BJ (cell line): ENCODE measurements at regions not wholly inside any gene's neighbourhood (a gene's known extent, or its start where the extent isn't known, plus 50 kb on each side); places are given as distances from the start of the nearest gene placed in this dataset.

Experiments used
- CTCF ChIA-PET: fragments of 350-600 bp; formaldehyde crosslinking; extraction: SDS; loops from one replicate; lab custom pipeline; 2021; ENCODE audit warnings: antibody characterized with exemption, inconsistent platforms; lab: Yijun Ruan, JAX
- POLR2A ChIA-PET: fragments of 300-600 bp; sonication (Branson Sonifier 250); formaldehyde crosslinking; extraction: SDS; loops from one replicate; lab custom pipeline; 2021; ENCODE audit warnings: antibody characterized with exemption; lab: Charles Lee
- DNase-seq: peaks from one replicate; pipeline ENCODE4 v3.0.0-alpha.2; 2011; ENCODE audit warnings: low read depth
- H3K27me3 ChIP-seq: 2 replicates; pipeline ENCODE4 v1.6.0; 2011; ENCODE audit warnings: low read length; ENCODE audit not compliant: control insufficient read depth, insufficient read depth
- H3K36me3 ChIP-seq: 2 replicates; pipeline ENCODE4 v1.5.1; 2011; ENCODE audit warnings: low read length; ENCODE audit not compliant: control insufficient read depth, insufficient read depth
- H3K4me3 ChIP-seq: 2 replicates; pipeline ENCODE4 v1.5.1; 2011; ENCODE audit warnings: low read depth, mild to moderate bottlenecking, control low read depth, low read length
- CTCF ChIP-seq: IDR thresholded peaks from 2 replicates; pipeline ENCODE4 v1.5.1; 2011; ENCODE audit warnings: low read depth, mild to moderate bottlenecking, control low read depth, inconsistent platforms, low read length, moderate library complexity; ENCODE audit not compliant: insufficient read depth

GRCh38 chr5:45037927-45038326, 229.2 kb downstream of the MRPS30 start:
- Histone ChIP-seq H3K27me3 (no peaks in the 10 kb centered on the region), H3K4me3 (no peak overlapping the region), H3K36me3 (no peaks in the 10 kb centered on the region)
- TF ChIP-seq CTCF: no peak
- ChIA-PET POLR2A (no interaction called here), CTCF (interaction anchor here (0.6 to 1.8 kb wide), 3 partner anchors 8 to 12 kb away, joined by 4 read pairs; no protein-coding TSS in a partner anchor)
- DNase-seq: no peak

- Histone ChIP-seq H3K36me3 (no peaks in the 10 kb centered on the region), H3K27me3 (no peaks in the 10 kb centered on the region), H3K4me3 (no peak overlapping the region)
- no peak for DNase-seq
- POLR2A ChIA-PET: no interaction called here
- CTCF ChIA-PET: interaction anchor here (0.6 to 1.8 kb wide), 4 partner anchors 9 to 11 kb away, joined by 3 to 4 read pairs (median 4); no protein-coding TSS in a partner anchor
- peak; percentile 54 for TF ChIP-seq CTCF
Observed at GRCh38 chr5:45038366-45038987, 229.7 kb downstream of the MRPS30 start.

GRCh38 chr5:45042283-45042682, 233.5 kb downstream of the MRPS30 start:
- H3K27me3 ChIP-seq: no peaks in the 10 kb centered on the region
- H3K36me3 ChIP-seq: no peaks in the 10 kb centered on the region
- DNase-seq: no peak
- ChIA-PET POLR2A (no interaction called here), CTCF (no interaction called here)
- no peak overlapping the region for H3K4me3 ChIP-seq
- TF ChIP-seq CTCF: no peak

DNA sequence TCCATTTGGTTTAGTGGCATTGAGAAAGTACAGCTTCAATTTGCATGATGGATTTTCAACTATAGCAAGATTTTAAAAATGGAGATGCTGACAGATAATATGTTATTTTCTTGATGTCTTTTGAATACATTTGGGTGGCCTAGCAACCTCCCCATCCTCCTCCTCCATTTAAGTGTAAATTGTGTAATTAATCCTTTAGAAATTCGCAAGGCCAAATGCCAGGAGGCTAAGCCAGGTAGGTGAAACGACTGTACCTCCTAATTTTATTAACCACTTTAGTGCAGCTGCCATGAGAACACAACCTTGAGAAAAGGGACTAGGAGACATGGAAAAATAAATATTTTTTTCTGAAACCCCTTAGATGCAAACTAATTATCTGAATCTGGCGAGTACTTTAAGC, 248.8 kb downstream of the MRPS30 start:
- Histone ChIP-seq H3K27me3 (no peaks in the 10 kb centered on the region), H3K36me3 (no peaks in the 10 kb centered on the region), H3K4me3 (no peak overlapping the region)
- TF ChIP-seq CTCF: no peak
- ChIA-PET CTCF (no interaction called here), POLR2A (no interaction called here)
- DNase-seq: no peak

DNA sequence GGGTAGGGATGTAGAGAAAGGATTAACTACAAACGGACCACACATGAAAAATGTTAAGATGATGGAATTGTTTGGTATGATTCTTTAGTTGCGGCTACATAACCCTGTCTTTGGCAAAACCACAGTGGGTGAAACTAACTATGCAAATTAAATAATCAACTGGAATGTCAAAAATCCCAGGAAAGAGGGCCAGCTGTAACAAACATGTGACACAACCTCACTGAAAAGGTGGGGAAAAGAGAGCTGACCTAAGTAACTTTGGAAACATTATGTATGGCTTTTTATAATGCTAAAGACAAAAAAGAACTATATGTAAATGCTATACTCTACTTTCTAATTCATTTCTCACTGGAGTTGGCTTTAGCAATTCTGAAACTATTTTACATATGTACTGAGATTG, 252.0 kb downstream of the MRPS30 start:
- no peak for TF ChIP-seq CTCF
- Histone ChIP-seq H3K27me3 (no peaks in the 10 kb centered on the region), H3K4me3 (no peak overlapping the region), H3K36me3 (no peaks in the 10 kb centered on the region)
- CTCF ChIA-PET: no interaction called here
- DNase-seq: no peak
- POLR2A ChIA-PET: no interaction called here
